Hematopoietic multipotent progenitor cell treated with erythropoietin and hydrocortisone succinate and interleukin-3 and kit ligand, for 6 days (in vitro differentiated cells): ENCODE measurements at regions not wholly inside any gene's neighbourhood (a gene's known extent, or its start where the extent isn't known, plus 50 kb on each side); places are given as distances from the start of the nearest gene placed in this dataset.

Experiments used
- DNase-seq: peaks from one replicate; pipeline ENCODE4 v3.0.0-alpha.2; 2015

- no peak for DNase-seq
These were observed 61.0 kb upstream of the FGFR2 start for GRCh38 chr10:121659236-121659635.

GRCh38 chr10:121658611-121659010 is 60.4 kb upstream of the FGFR2 start:
- DNase-seq = no peak

DNA sequence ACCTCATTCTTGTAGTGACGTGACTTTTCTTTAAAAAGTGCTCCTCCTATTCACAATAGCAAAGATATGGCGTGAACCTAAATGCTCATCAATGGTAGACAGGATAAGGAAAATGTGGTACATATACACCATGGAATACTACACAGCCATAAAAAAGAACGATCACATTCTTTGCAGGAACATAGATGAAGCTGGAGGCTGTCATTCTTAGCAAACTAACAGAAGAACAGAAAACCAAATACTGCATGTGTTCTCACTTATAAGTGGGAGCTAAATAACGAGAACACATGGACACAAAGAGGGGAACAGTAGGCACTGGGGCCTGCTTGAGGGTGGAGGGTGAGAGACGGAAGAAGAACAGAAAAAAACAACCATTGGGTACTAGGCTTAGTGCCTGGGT is 59.9 kb upstream of the FGFR2 start:
- DNase-seq = no peak

DNA sequence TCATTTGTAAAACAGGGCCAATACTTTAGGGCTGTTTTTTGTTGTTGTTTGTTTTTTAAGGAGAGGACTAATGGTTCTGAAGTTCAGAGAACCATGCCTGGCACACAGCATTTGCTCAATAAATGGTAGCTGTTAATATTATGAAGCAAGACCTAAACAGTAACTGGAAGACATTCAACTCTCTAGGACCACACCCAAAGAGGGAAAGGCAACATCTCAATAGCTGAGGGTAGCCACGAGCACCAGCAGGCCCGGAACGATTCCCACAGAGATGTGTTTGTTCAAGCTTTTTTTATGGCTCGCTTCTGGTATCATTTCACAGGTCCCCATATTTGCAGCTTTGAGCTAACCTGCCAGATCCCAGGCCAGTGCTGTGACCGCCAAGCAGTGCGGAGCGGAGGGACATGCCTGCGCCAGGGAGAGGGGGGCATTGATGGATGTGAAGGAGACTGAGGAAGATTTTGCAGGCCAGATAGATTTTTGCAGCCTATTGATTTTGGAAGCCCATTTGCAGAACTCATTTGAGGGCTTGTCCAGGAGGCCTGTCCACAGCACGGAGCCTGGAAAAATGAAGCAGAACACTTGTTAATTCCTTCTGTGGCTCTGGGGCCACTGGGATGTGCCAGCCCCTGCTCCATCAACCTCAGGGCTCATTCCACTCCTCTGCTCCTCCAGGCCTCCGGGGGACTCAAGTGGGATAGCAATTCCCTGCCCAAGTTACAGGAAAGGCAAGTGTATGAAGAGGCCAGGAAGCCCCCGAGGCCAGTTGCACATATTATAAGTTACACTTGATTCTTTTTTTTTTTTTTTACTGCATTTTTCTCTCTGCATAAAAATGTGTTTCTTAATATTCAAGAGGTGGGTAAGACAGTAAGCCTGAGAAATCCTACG is 57.3 kb upstream of the FGFR2 start:
- DNase-seq = no peak

GRCh38 chr10:121654021-121654545 is 55.8 kb upstream of the FGFR2 start:
- DNase-seq = no peak

GRCh38 chr10:121653608-121654007 is 55.4 kb upstream of the FGFR2 start:
- DNase-seq = no peak

GRCh38 chr10:121648493-121648892 is 50.2 kb upstream of the FGFR2 start:
- no peak for DNase-seq

DNA sequence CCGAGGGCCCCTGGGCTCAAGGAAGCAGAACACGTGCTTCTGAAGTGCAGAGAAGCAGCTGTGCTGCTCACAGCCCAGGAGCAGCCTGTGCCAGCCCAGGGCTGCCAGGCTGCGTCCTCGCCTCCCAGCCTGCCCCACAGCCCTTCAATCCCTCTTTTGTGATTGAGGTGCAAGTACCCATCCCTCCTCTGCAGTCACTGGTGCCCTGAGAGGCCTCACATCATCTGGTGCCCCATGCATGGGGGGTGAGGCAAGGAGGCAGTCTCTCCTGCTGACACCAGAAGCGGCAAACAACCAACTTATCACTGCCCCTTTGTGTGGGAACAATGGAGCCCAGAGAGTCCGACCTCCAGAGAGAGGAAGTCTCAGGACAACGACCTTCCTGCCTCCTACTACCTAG is 49.8 kb upstream of the FGFR2 start:
- DNase-seq = no peak
